Endodermal cell (in vitro differentiated cells): ENCODE measurements at regions not wholly inside any gene's neighbourhood (a gene's known extent, or its start where the extent isn't known, plus 50 kb on each side); places are given as distances from the start of the nearest gene placed in this dataset.

ENCODE experiments used
- DNase-seq: peaks from one replicate; pipeline ENCODE4 v3.0.0-alpha.2; 2017
- H3K27ac ChIP-seq: 2 replicates; pipeline ENCODE4 v1.5.1; 2013; ENCODE audit warnings: mild to moderate bottlenecking, low read depth, low read length, moderate library complexity
- H3K27me3 ChIP-seq: 2 replicates; pipeline ENCODE4 v1.6.1; 2013; ENCODE audit warnings: mild to moderate bottlenecking, low read length, moderate library complexity; ENCODE audit not compliant: insufficient read depth, control insufficient read depth, poor library complexity, severe bottlenecking
- H3K36me3 ChIP-seq: 2 replicates; pipeline ENCODE4 v1.7.0; 2013; ENCODE audit warnings: mild to moderate bottlenecking, low read length, moderate library complexity; ENCODE audit not compliant: control insufficient read depth, insufficient read depth
- H3K4me1 ChIP-seq: one replicate; pipeline ENCODE4 v1.7.0; 2013; ENCODE audit warnings: low read length; ENCODE audit not compliant: control insufficient read depth, insufficient read depth
- H3K4me3 ChIP-seq: 2 replicates; pipeline ENCODE4 v1.5.1; 2013; ENCODE audit warnings: mild to moderate bottlenecking, low read length, moderate library complexity
- H3K9ac ChIP-seq: 2 replicates; pipeline ENCODE4 v1.6.1; 2013; ENCODE audit warnings: mild to moderate bottlenecking, low read length, moderate library complexity; ENCODE audit not compliant: poor library complexity, severe bottlenecking; ENCODE audit errors: extremely low read depth
- H3K9me3 ChIP-seq: 2 replicates; pipeline ENCODE4 v1.6.1; 2013; ENCODE audit warnings: mild to moderate bottlenecking, low read length, moderate library complexity; ENCODE audit not compliant: control insufficient read depth
- H3K27ac Mint-ChIP-seq: 2 replicates; pipeline ENCODE4 v1.8.0; 2020; ENCODE audit warnings: mixed read lengths
- H3K27me3 Mint-ChIP-seq: 2 replicates; pipeline ENCODE4 v1.8.0; 2021; ENCODE audit warnings: mild to moderate bottlenecking, mixed read lengths; ENCODE audit not compliant: insufficient read depth
- H3K36me3 Mint-ChIP-seq: 2 replicates; pipeline ENCODE4 v1.8.0; 2020; ENCODE audit warnings: low read depth, mixed read lengths
- H3K4me1 Mint-ChIP-seq: 2 replicates; pipeline ENCODE4 v1.8.0; 2020; ENCODE audit warnings: mixed read lengths
- H3K4me3 Mint-ChIP-seq: 2 replicates; pipeline ENCODE4 v1.8.0; 2020; ENCODE audit warnings: mild to moderate bottlenecking, moderate library complexity, mixed read lengths
- H3K9me3 Mint-ChIP-seq: 2 replicates; pipeline ENCODE4 v1.8.0; 2020; ENCODE audit warnings: mild to moderate bottlenecking, mixed read lengths
- WGBS, 2 experiments: methylation state at CpG; one replicate each; pipeline versions ENCODE4 v1.1.5 to v1.1.7; 2013; ENCODE audit warnings: missing lambda C conversion rate in 2 of 2, mixed read lengths in 1 of 2; ENCODE audit not compliant: insufficient coverage in 1 of 2, insufficient read length in 1 of 2; 5-methylcytosine and 5-hydroxymethylcytosine counted together
- TF ChIP-seq, protein P1 (sequence below): fragments of 200-600 bp; sonication (generic); conservative IDR thresholded peaks from 2 replicates; pipeline ENCODE4 v1.5.0; 2021; ENCODE audit warnings: antibody characterized with exemption, mild to moderate bottlenecking

GRCh38 chr17:79207960-79208359 lies 133.3 kb downstream of the ENGASE start:
- H3K4me3 ChIP-seq: no peak overlapping the region
- no peaks in the 10 kb centered on the region for H3K36me3 Mint-ChIP-seq
- no peaks in the 10 kb centered on the region for H3K36me3 ChIP-seq
- no peaks in the 10 kb centered on the region for H3K9me3 ChIP-seq
- peaks cover 4% of the 10 kb centered on the region for H3K4me1 Mint-ChIP-seq
- H3K27ac Mint-ChIP-seq: no peak overlapping the region
- no peak overlapping the region for H3K4me3 Mint-ChIP-seq
- 83 to 91% methylated on average over 8 to 13 of the region's 13 CpGs for WGBS, 2 experiments
- H3K27me3 Mint-ChIP-seq: no peaks in the 10 kb centered on the region
- no peaks in the 10 kb centered on the region for H3K9me3 Mint-ChIP-seq
- peak; percentile 58 for DNase-seq
- TF ChIP-seq, protein P1, sequence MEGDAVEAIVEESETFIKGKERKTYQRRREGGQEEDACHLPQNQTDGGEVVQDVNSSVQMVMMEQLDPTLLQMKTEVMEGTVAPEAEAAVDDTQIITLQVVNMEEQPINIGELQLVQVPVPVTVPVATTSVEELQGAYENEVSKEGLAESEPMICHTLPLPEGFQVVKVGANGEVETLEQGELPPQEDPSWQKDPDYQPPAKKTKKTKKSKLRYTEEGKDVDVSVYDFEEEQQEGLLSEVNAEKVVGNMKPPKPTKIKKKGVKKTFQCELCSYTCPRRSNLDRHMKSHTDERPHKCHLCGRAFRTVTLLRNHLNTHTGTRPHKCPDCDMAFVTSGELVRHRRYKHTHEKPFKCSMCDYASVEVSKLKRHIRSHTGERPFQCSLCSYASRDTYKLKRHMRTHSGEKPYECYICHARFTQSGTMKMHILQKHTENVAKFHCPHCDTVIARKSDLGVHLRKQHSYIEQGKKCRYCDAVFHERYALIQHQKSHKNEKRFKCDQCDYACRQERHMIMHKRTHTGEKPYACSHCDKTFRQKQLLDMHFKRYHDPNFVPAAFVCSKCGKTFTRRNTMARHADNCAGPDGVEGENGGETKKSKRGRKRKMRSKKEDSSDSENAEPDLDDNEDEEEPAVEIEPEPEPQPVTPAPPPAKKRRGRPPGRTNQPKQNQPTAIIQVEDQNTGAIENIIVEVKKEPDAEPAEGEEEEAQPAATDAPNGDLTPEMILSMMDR: no peak
- H3K27ac ChIP-seq: no peak overlapping the region
- no peak overlapping the region for H3K9ac ChIP-seq
- no peaks in the 10 kb centered on the region for H3K27me3 ChIP-seq
- no peaks in the 10 kb centered on the region for H3K4me1 ChIP-seq

DNA sequence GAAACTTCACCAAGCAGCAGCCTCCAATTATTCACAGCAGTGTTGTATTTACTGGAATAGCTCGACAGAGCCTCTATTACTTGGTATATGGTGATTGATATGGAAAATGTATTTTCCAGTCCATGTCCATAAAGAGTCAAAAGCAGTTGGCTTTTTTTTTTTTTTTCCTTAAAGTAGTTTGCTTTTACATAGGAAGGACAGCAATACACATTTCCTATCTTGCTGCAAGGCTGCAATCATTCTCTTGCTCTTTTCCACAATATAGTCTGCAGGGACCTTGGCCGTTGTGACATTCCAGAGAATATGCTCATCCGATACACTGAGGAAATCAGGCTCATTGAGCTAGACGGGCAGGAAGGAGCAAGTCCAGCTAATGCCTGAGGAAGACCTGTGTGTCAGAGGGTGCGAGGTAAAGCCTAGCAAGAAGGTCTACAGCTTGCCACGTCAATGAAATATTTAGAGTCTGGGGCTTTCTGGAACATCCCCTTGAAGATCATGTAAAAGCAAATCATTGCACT lies 131.1 kb downstream of the ENGASE start:
- DNase-seq: no peak
- H3K27ac ChIP-seq: no peak overlapping the region
- Mint-ChIP-seq H3K9me3 (no peaks in the 10 kb centered on the region), H3K27me3 (no peaks in the 10 kb centered on the region), H3K4me1 (peaks cover 9% of the 10 kb centered on the region), H3K27ac (no peak overlapping the region), H3K36me3 (no peaks in the 10 kb centered on the region), H3K4me3 (no peak overlapping the region)
- 85 to 86% methylated on average over 6 of the region's 6 CpGs for WGBS, 2 experiments
- H3K4me3 ChIP-seq: no peak overlapping the region
- TF ChIP-seq, protein P1: no peak
- no peaks in the 10 kb centered on the region for H3K4me1 ChIP-seq
- no peaks in the 10 kb centered on the region for H3K36me3 ChIP-seq
- H3K27me3 ChIP-seq: no peaks in the 10 kb centered on the region
- no peaks in the 10 kb centered on the region for H3K9me3 ChIP-seq
- no peak overlapping the region for H3K9ac ChIP-seq

DNA sequence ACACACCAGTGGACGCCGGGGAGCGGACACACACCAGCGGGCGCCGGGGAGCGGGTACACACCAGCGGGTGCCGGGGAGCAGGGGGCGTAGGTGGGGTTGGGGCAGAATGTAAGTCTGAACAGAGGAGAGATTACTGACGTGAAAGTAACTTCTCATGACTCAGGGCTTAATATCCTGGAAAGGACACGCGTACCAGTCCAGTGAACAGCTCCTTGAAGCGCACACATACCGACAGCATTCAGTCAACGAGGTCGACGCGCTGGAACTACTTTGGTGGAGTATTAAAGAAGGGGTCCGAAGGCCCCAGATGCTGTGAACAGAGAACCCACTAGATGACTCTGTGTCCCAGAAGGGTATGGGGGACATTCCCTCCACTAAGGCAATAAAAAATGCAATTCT lies 129.6 kb downstream of the ENGASE start:
- Mint-ChIP-seq H3K27me3 (no peaks in the 10 kb centered on the region), H3K27ac (no peak overlapping the region), H3K9me3 (no peaks in the 10 kb centered on the region), H3K36me3 (no peaks in the 10 kb centered on the region), H3K4me1 (peaks cover 10% of the 10 kb centered on the region), H3K4me3 (no peak overlapping the region)
- Histone ChIP-seq H3K27me3 (no peaks in the 10 kb centered on the region), H3K4me1 (no peaks in the 10 kb centered on the region), H3K36me3 (no peaks in the 10 kb centered on the region), H3K4me3 (no peak overlapping the region), H3K9ac (no peak overlapping the region), H3K9me3 (no peaks in the 10 kb centered on the region), H3K27ac (no peak overlapping the region)
- TF ChIP-seq, protein P1: no peak
- 95 to 97% methylated on average over 12 to 20 of the region's 20 CpGs for WGBS, 2 experiments
- no peak for DNase-seq
